ENCODE measurements at regions not wholly inside any gene's neighbourhood (a gene's known extent, or its start where the extent isn't known, plus 50 kb on each side); places are given as distances from the start of the nearest gene placed in this dataset.

GRCh38 chr18:73626859-73627258 lies 520.8 kb downstream of the FBXO15 start:
- H3K4me3 ChIP-seq (ENCODE audit: low read depth in 1 of 3, low read length in 3 of 3) = no peak overlapping the region
- H3K36me3 ChIP-seq (ENCODE audit: control insufficient read depth in 4 of 4, insufficient read depth in 3 of 4, low read depth in 1 of 4, low read length in 3 of 4) = no peaks in the 10 kb centered on the region
- no peaks in the 10 kb centered on the region for H3K4me1 ChIP-seq (ENCODE audit: control insufficient read depth in 4 of 4, insufficient read depth in 4 of 4, low read length in 3 of 4)
- no peaks in the 10 kb centered on the region for H3K27me3 ChIP-seq (ENCODE audit: control insufficient read depth in 4 of 4, insufficient read depth in 4 of 4, low read length in 3 of 4)
- no peak overlapping the region for H3K9ac ChIP-seq (ENCODE audit: low read depth in 1 of 2, low read length in 2 of 2)
- WGBS = 59% methylated on average over 2 of the region's 2 CpGs
- H3K9me3 ChIP-seq (ENCODE audit: control insufficient read depth in 4 of 4, low read length in 3 of 4) = no peaks in the 10 kb centered on the region
- no peak for DNase-seq (ENCODE audit: low spot score)
- TF ChIP-seq MAX (IDR thresholded peaks at IDR 0.05) = no peak
- TF ChIP-seq RXRA (IDR thresholded peaks at IDR 0.05) = no peak
- TF ChIP-seq REST (IDR thresholded peaks at IDR 0.05) = no peak
- TF ChIP-seq JUND (IDR thresholded peaks at IDR 0.05) = no peak
- no peak for TF ChIP-seq YY1 (IDR thresholded peaks at IDR 0.05)
- no peak for TF ChIP-seq ATF3 (IDR thresholded peaks at IDR 0.05)
- no peak for TF ChIP-seq TAF1 (conservative IDR thresholded peaks at IDR 0.05)
- TF ChIP-seq FOXA1 (IDR thresholded peaks at IDR 0.05) = no peak
- TF ChIP-seq ZBTB33 (IDR thresholded peaks at IDR 0.05) = no peak
- TF ChIP-seq HNF4G (IDR thresholded peaks at IDR 0.05) = no peak
- H3K27ac ChIP-seq (ENCODE audit: low read depth in 1 of 2, low read length in 2 of 2) = no peak overlapping the region

GRCh38 chr18:73626221-73626620 lies 521.4 kb downstream of the FBXO15 start:
- H3K4me3 ChIP-seq (ENCODE audit: low read depth in 1 of 3, low read length in 3 of 3) = no peak overlapping the region
- 60% methylated on average over 2 of the region's 2 CpGs for WGBS

More at GRCh38 chr18:73626221-73626620, 521.4 kb downstream of the FBXO15 start:
- TF ChIP-seq ZBTB33 (IDR thresholded peaks at IDR 0.05) (no peak), MAX (IDR thresholded peaks at IDR 0.05) (no peak), YY1 (IDR thresholded peaks at IDR 0.05) (no peak), NR2F2 (IDR thresholded peaks at IDR 0.05) (no peak), JUND (IDR thresholded peaks at IDR 0.05) (no peak), FOXA1 (IDR thresholded peaks at IDR 0.05) (no peak), SP1 (IDR thresholded peaks at IDR 0.05) (no peak), HNF4G (IDR thresholded peaks at IDR 0.05) (no peak)
- Histone ChIP-seq H3K27me3 (ENCODE audit: control insufficient read depth in 4 of 4, insufficient read depth in 4 of 4, low read length in 3 of 4) (no peaks in the 10 kb centered on the region), H3K27ac (ENCODE audit: low read depth in 1 of 2, low read length in 2 of 2) (no peak overlapping the region), H3K9me3 (ENCODE audit: control insufficient read depth in 4 of 4, low read length in 3 of 4) (no peaks in the 10 kb centered on the region), H3K9ac (ENCODE audit: low read depth in 1 of 2, low read length in 2 of 2) (no peak overlapping the region), H3K36me3 (ENCODE audit: control insufficient read depth in 4 of 4, insufficient read depth in 3 of 4, low read depth in 1 of 4, low read length in 3 of 4) (no peaks in the 10 kb centered on the region), H3K4me1 (ENCODE audit: control insufficient read depth in 4 of 4, insufficient read depth in 4 of 4, low read length in 3 of 4) (no peaks in the 10 kb centered on the region)
- DNase-seq (ENCODE audit: low spot score) = no peak

Measured in liver (tissue), 7 donors.